ENCODE measurements at regions not wholly inside any gene's neighbourhood (a gene's known extent, or its start where the extent isn't known, plus 50 kb on each side); places are given as distances from the start of the nearest gene placed in this dataset.
"Not testable (repeated sequence)": the region's sequence is repeated elsewhere in the genome, so short reads cannot be mapped to it uniquely, and the experiment has no call there.

GRCh38 chr2:67878743-67879142, 184.1 kb downstream of the C1D start:
- no peak for DNase-seq

- DNase-seq = no peak
These were observed 183.1 kb downstream of the C1D start for GRCh38 chr2:67879586-67880290.

- DNase-seq = no peak
These were observed 182.5 kb downstream of the C1D start for GRCh38 chr2:67880291-67880761.

- DNase-seq = no peak
These were observed 181.0 kb downstream of the C1D start for GRCh38 chr2:67881816-67882215.

- DNase-seq = no peak
These were observed 179.3 kb downstream of the C1D start for GRCh38 chr2:67883316-67884087.

- no peak for DNase-seq
These were observed 174.3 kb downstream of the C1D start for GRCh38 chr2:67888351-67889005.

GRCh38 chr2:67889056-67889455, 173.7 kb downstream of the C1D start:
- DNase-seq = no peak

GRCh38 chr2:67891642-67892041, 171.2 kb downstream of the C1D start:
- no peak for DNase-seq

GRCh38 chr2:67892339-67892846, 170.4 kb downstream of the C1D start:
- no peak for DNase-seq

- DNase-seq = no peak
These were observed 167.4 kb downstream of the C1D start for GRCh38 chr2:67895227-67895941.

- DNase-seq = no peak
These were observed 166.7 kb downstream of the C1D start for GRCh38 chr2:67896076-67896475.

- DNase-seq = no peak
These were observed 166.3 kb downstream of the C1D start for GRCh38 chr2:67896476-67896875.

GRCh38 chr2:67898595-67898994, 164.2 kb downstream of the C1D start:
- DNase-seq = no peak

GRCh38 chr2:67899187-67899586, 163.6 kb downstream of the C1D start:
- DNase-seq = no peak

- DNase-seq = no peak
These were observed 162.0 kb downstream of the C1D start for GRCh38 chr2:67900826-67901225.

GRCh38 chr2:67904566-67904965, 158.2 kb downstream of the C1D start:
- DNase-seq = no peak

- DNase-seq = no peak
These were observed 157.8 kb downstream of the C1D start for GRCh38 chr2:67904966-67905365.

GRCh38 chr2:67906547-67906946, 156.3 kb downstream of the C1D start:
- not testable (repeated sequence) for DNase-seq

- no peak for DNase-seq
These were observed 145.3 kb downstream of the C1D start for GRCh38 chr2:67917332-67918054.

- DNase-seq = no peak
These were observed 144.3 kb downstream of the C1D start for GRCh38 chr2:67918471-67918870.

GRCh38 chr2:67919490-67919889, 143.3 kb downstream of the C1D start:
- no peak for DNase-seq

- DNase-seq = no peak
These were observed 140.6 kb downstream of the C1D start for GRCh38 chr2:67922080-67922785.

Data from stimulated activated CD8-positive, alpha-beta memory T cell treated with anti-CD3 and anti-CD28 coated beads, Interleukin-4, amount 100 ng/mL, for 48 hours (primary cell).